ENCODE measurements at regions not wholly inside any gene's neighbourhood (a gene's known extent, or its start where the extent isn't known, plus 50 kb on each side); places are given as distances from the start of the nearest gene placed in this dataset.

DNA sequence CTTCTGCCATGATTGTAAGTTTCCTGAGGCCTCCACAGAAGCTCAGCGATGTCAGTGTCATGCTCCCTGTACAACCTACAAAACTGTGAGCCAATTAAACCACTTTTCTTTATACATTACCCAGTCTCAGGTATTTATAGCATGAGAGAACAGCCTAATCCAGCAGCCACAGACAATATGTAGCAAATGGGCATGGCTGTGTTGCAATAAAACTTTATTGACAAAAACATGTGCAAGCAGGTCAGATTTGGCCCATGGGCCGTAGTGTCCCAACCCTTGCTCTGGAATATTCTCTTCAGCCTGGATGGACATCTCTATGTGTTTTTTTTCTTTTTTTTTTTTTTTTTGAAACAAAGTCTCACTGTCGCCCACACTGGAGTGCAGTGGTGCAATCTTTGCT is 60.9 kb upstream of the EEF2KMT start:
- TF ChIP-seq POLR2AphosphoS5 (IDR thresholded peaks at IDR 0.05), result no peak
- TF ChIP-seq POLR2A (IDR thresholded peaks at IDR 0.05), result no peak
- TF ChIP-seq, protein P1, sequence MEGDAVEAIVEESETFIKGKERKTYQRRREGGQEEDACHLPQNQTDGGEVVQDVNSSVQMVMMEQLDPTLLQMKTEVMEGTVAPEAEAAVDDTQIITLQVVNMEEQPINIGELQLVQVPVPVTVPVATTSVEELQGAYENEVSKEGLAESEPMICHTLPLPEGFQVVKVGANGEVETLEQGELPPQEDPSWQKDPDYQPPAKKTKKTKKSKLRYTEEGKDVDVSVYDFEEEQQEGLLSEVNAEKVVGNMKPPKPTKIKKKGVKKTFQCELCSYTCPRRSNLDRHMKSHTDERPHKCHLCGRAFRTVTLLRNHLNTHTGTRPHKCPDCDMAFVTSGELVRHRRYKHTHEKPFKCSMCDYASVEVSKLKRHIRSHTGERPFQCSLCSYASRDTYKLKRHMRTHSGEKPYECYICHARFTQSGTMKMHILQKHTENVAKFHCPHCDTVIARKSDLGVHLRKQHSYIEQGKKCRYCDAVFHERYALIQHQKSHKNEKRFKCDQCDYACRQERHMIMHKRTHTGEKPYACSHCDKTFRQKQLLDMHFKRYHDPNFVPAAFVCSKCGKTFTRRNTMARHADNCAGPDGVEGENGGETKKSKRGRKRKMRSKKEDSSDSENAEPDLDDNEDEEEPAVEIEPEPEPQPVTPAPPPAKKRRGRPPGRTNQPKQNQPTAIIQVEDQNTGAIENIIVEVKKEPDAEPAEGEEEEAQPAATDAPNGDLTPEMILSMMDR (IDR thresholded peaks at IDR 0.05 in 8 of 11, conservative IDR thresholded peaks at IDR 0.05 in 3 of 11), result no peak
